ENCODE measurements at regions not wholly inside any gene's neighbourhood (a gene's known extent, or its start where the extent isn't known, plus 50 kb on each side); places are given as distances from the start of the nearest gene placed in this dataset.
"Not testable (repeated sequence)": the region's sequence is repeated elsewhere in the genome, so short reads cannot be mapped to it uniquely, and the experiment has no call there.

GRCh38 chr15:84360902-84361301, 125.3 kb downstream of the GOLGA6L4 start:
- not testable (repeated sequence) for H3K4me3 ChIP-seq; H3K27me3 ChIP-seq; DNase-seq (ENCODE audit: low spot score in 2 of 2); H3K27ac ChIP-seq; H3K4me1 ChIP-seq; H3K36me3 ChIP-seq; H3K9me3 ChIP-seq
- no CpG with 5 or more reads among the region's 11 CpGs for WGBS

GRCh38 chr15:84384421-84384820, 148.8 kb downstream of the GOLGA6L4 start:
- H3K27ac ChIP-seq; H3K4me3 ChIP-seq; H3K36me3 ChIP-seq; H3K9me3 ChIP-seq; H3K4me1 ChIP-seq; DNase-seq (ENCODE audit: low spot score in 2 of 2); H3K27me3 ChIP-seq: not testable (repeated sequence)

GRCh38 chr15:84387086-84387485, 151.5 kb downstream of the GOLGA6L4 start:
- DNase-seq (ENCODE audit: low spot score in 2 of 2): peak in 1 of 2 donors; percentile 45
- TF ChIP-seq EP300 (IDR thresholded peaks at IDR 0.05) (no peak), POLR2A (IDR thresholded peaks at IDR 0.05) (no peak), CTCF (IDR thresholded peaks at IDR 0.05) (no peak), POLR2AphosphoS5 (IDR thresholded peaks at IDR 0.05) (no peak)
- no peak overlapping the region for H3K27ac ChIP-seq
- H3K9me3 ChIP-seq: no peaks in the 10 kb centered on the region
- no peaks in the 10 kb centered on the region for H3K4me1 ChIP-seq
- no peaks in the 10 kb centered on the region for H3K36me3 ChIP-seq
- no peak overlapping the region for H3K4me3 ChIP-seq
- 60% methylated on average over 7 of the region's 8 CpGs for whole genome bisulfite sequencing
- no peaks in the 10 kb centered on the region for H3K27me3 ChIP-seq

- not testable (repeated sequence) for H3K27ac ChIP-seq; H3K27me3 ChIP-seq; DNase-seq (ENCODE audit: low spot score in 2 of 2); H3K4me1 ChIP-seq; H3K36me3 ChIP-seq; H3K4me3 ChIP-seq; H3K9me3 ChIP-seq
- 91% methylated on average over 1 of the region's 1 CpG for WGBS
These were observed 152.6 kb downstream of the GOLGA6L4 start for GRCh38 chr15:84388201-84388600.

- H3K9me3 ChIP-seq; H3K27me3 ChIP-seq; H3K4me1 ChIP-seq; H3K36me3 ChIP-seq; H3K4me3 ChIP-seq; H3K27ac ChIP-seq; DNase-seq (ENCODE audit: low spot score in 2 of 2): not testable (repeated sequence)
- 54% methylated on average over 2 of the region's 2 CpGs for WGBS
These were observed 153.1 kb downstream of the GOLGA6L4 start for GRCh38 chr15:84388638-84389037.

GRCh38 chr15:84390324-84390723, 154.8 kb downstream of the GOLGA6L4 start:
- peak in 1 of 2 donors; percentile 60 for DNase-seq (ENCODE audit: low spot score in 2 of 2)
- not testable (repeated sequence) for H3K4me3 ChIP-seq, H3K9me3 ChIP-seq, H3K4me1 ChIP-seq, H3K36me3 ChIP-seq, H3K27ac ChIP-seq, H3K27me3 ChIP-seq
- 83% methylated on average over 4 of the region's 4 CpGs for WGBS

- TF ChIP-seq CTCF (IDR thresholded peaks at IDR 0.05): no peak
- no peak for TF ChIP-seq EP300 (IDR thresholded peaks at IDR 0.05)
- no peak for TF ChIP-seq POLR2A (IDR thresholded peaks at IDR 0.05)
- Histone ChIP-seq H3K9me3 (no peaks in the 10 kb centered on the region), H3K36me3 (no peaks in the 10 kb centered on the region), H3K4me3 (no peak overlapping the region), H3K4me1 (no peaks in the 10 kb centered on the region), H3K27ac (no peak overlapping the region), H3K27me3 (peaks cover 2% of the 10 kb centered on the region)
- 38% methylated on average over 3 of the region's 3 CpGs for WGBS
- no peak for DNase-seq (ENCODE audit: low spot score in 2 of 2)
These were observed 155.6 kb downstream of the GOLGA6L4 start for GRCh38 chr15:84391191-84391590.

GRCh38 chr15:84392020-84392419, 156.4 kb downstream of the GOLGA6L4 start:
- not testable (repeated sequence) for H3K27ac ChIP-seq, H3K4me3 ChIP-seq, H3K9me3 ChIP-seq, H3K27me3 ChIP-seq, H3K4me1 ChIP-seq, H3K36me3 ChIP-seq
- WGBS: 96% methylated on average over 2 of the region's 7 CpGs
- peak in 1 of 2 donors; percentile 49 for DNase-seq (ENCODE audit: low spot score in 2 of 2)

- not testable (repeated sequence) for H3K27me3 ChIP-seq, H3K9me3 ChIP-seq, H3K4me3 ChIP-seq, H3K4me1 ChIP-seq, H3K27ac ChIP-seq, H3K36me3 ChIP-seq
- peak in 1 of 2 donors; percentile 62 for DNase-seq (ENCODE audit: low spot score in 2 of 2)
- WGBS: 79% methylated on average over 5 of the region's 8 CpGs
These were observed 157.9 kb downstream of the GOLGA6L4 start for GRCh38 chr15:84393386-84393936.

GRCh38 chr15:84393966-84394365, 158.4 kb downstream of the GOLGA6L4 start:
- peak in 1 of 2 donors; percentile 16 for DNase-seq (ENCODE audit: low spot score in 2 of 2)
- H3K27me3 ChIP-seq, H3K9me3 ChIP-seq, H3K4me3 ChIP-seq, H3K4me1 ChIP-seq, H3K27ac ChIP-seq, H3K36me3 ChIP-seq: not testable (repeated sequence)
- 81% methylated on average over 3 of the region's 5 CpGs for WGBS

GRCh38 chr15:84395384-84395783, 159.8 kb downstream of the GOLGA6L4 start:
- not testable (repeated sequence) for H3K9me3 ChIP-seq; H3K27ac ChIP-seq; DNase-seq (ENCODE audit: low spot score in 2 of 2); H3K4me3 ChIP-seq; H3K27me3 ChIP-seq; H3K36me3 ChIP-seq; H3K4me1 ChIP-seq
- WGBS: 93% methylated on average over 6 of the region's 11 CpGs

- H3K27ac ChIP-seq, H3K36me3 ChIP-seq, H3K4me1 ChIP-seq, H3K9me3 ChIP-seq, H3K27me3 ChIP-seq, H3K4me3 ChIP-seq: not testable (repeated sequence)
- 62% methylated on average over 3 of the region's 6 CpGs for WGBS
- DNase-seq (ENCODE audit: low spot score in 2 of 2): peak in 1 of 2 donors; percentile 47
These were observed 160.3 kb downstream of the GOLGA6L4 start for GRCh38 chr15:84395881-84396280.

Measured in suprapubic skin (tissue), 4 donors.